SU-DHL-6 (cell line): ENCODE measurements at regions not wholly inside any gene's neighbourhood (a gene's known extent, or its start where the extent isn't known, plus 50 kb on each side); places are given as distances from the start of the nearest gene placed in this dataset.

ENCODE experiments used
- EZH2phosphoT487 ChIP-seq: fragments of 200-600 bp; sonication (generic), shearing (Covaris generic); conservative IDR thresholded peaks from 2 replicates; pipeline ENCODE4 v1.6.1; 2018; ENCODE audit warnings: mild to moderate bottlenecking, antibody characterized with exemption, low read length, moderate library complexity, mixed read lengths
- TF ChIP-seq, protein P1 (sequence below): fragments of 200-600 bp; sonication (generic); IDR thresholded peaks from one replicate; pipeline ENCODE4 v1.5.1; 2017; ENCODE audit warnings: antibody characterized with exemption, mild to moderate bottlenecking, low read length, moderate library complexity; ENCODE audit not compliant: insufficient read depth, poor library complexity, severe bottlenecking

GRCh38 chr16:48029768-48030167 is 126.0 kb downstream of the ABCC12 start:
- TF ChIP-seq, protein P1, sequence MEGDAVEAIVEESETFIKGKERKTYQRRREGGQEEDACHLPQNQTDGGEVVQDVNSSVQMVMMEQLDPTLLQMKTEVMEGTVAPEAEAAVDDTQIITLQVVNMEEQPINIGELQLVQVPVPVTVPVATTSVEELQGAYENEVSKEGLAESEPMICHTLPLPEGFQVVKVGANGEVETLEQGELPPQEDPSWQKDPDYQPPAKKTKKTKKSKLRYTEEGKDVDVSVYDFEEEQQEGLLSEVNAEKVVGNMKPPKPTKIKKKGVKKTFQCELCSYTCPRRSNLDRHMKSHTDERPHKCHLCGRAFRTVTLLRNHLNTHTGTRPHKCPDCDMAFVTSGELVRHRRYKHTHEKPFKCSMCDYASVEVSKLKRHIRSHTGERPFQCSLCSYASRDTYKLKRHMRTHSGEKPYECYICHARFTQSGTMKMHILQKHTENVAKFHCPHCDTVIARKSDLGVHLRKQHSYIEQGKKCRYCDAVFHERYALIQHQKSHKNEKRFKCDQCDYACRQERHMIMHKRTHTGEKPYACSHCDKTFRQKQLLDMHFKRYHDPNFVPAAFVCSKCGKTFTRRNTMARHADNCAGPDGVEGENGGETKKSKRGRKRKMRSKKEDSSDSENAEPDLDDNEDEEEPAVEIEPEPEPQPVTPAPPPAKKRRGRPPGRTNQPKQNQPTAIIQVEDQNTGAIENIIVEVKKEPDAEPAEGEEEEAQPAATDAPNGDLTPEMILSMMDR: no peak
- no peak for TF ChIP-seq EZH2phosphoT487
